SK-N-SH (cell line): ENCODE measurements at regions not wholly inside any gene's neighbourhood (a gene's known extent, or its start where the extent isn't known, plus 50 kb on each side); places are given as distances from the start of the nearest gene placed in this dataset.

Experiments
- CTCF ChIA-PET: fragments of 300-600, 350-600 bp; formaldehyde crosslinking; extraction: SDS; loops from one replicate; lab custom pipeline; 2021; lab: Yijun Ruan, JAX
- POLR2A ChIA-PET: fragments of 350-600 bp; sonication (Branson Sonifier 250); formaldehyde crosslinking; extraction: SDS; loops from one replicate; lab custom pipeline; 2020; ENCODE audit warnings: antibody characterized with exemption, inconsistent platforms; lab: Yijun Ruan, JAX
- DNase-seq: peaks from one replicate; pipeline ENCODE4 v3.0.0; 2012
- H2AFZ ChIP-seq: fragments of 200-600 bp; sonication (generic); 2 replicates; pipeline ENCODE4 v1.8.1; 2016; ENCODE audit warnings: antibody characterized with exemption, mild to moderate bottlenecking, low read depth
- H3F3A ChIP-seq: fragments of 200-600 bp; sonication (generic); replicated peaks from 2 replicates; pipeline ENCODE3; 2016; ENCODE audit warnings: antibody characterized with exemption, mild to moderate bottlenecking; ENCODE audit not compliant: insufficient read depth
- H3K27ac ChIP-seq, 2 experiments: fragments of 200-500 bp in 1 of 2; fragments of 200-600 bp in 1 of 2; sonication (Bioruptor generic) in 1 of 2; sonication (generic), shearing (Covaris generic) in 1 of 2; 2 replicates each; pipeline versions ENCODE4 v1.5.1 to v1.6.1; 2014 to 2016; ENCODE audit warnings: low read depth in 2 of 2, inconsistent platforms in 1 of 2, low read length in 1 of 2, mild to moderate bottlenecking in 1 of 2, mixed read lengths in 1 of 2
- H3K27me3 ChIP-seq: fragments of 200-600 bp; sonication (generic), shearing (Covaris generic); 2 replicates; pipeline ENCODE4 v1.6.1; 2016; ENCODE audit warnings: mixed run types; ENCODE audit not compliant: insufficient read depth
- H3K36me3 ChIP-seq, 2 experiments: fragments of 200-500 bp in 1 of 2; fragments of 200-600 bp in 1 of 2; sonication (Bioruptor generic) in 1 of 2; sonication (generic) in 1 of 2; replicated peaks in 1 of 2; 2 replicates each; pipeline versions ENCODE3 to v1.5.1; 2014 to 2016; ENCODE audit warnings: low read length in 1 of 2, mild to moderate bottlenecking in 1 of 2; ENCODE audit not compliant: insufficient read depth in 2 of 2, control insufficient read depth in 1 of 2
- H3K4me1 ChIP-seq, 2 experiments: fragments of 200-500 bp in 1 of 2; fragments of 200-600 bp in 1 of 2; sonication (Bioruptor generic) in 1 of 2; sonication (generic), shearing (Covaris generic) in 1 of 2; 2 replicates each; pipeline versions ENCODE4 v1.5.1 to v1.6.1; 2014 to 2016; ENCODE audit warnings: low read depth in 1 of 2, low read length in 1 of 2, mixed run types in 1 of 2; ENCODE audit not compliant: insufficient read depth in 2 of 2, control insufficient read depth in 1 of 2
- H3K4me2 ChIP-seq: fragments of 200-600 bp; sonication (generic), shearing (Covaris generic); 2 replicates; pipeline ENCODE4 v1.6.1; 2017; ENCODE audit warnings: mixed run types
- H3K4me3 ChIP-seq, 2 experiments: fragments of 200-500 bp in 1 of 2; fragments of 200-600 bp in 1 of 2; sonication (Bioruptor generic) in 1 of 2; sonication (generic), shearing (Covaris generic) in 1 of 2; 2 replicates each; pipeline versions ENCODE4 v1.5.1 to v1.8.1; 2014 to 2016; ENCODE audit warnings: low read depth in 2 of 2, inconsistent platforms in 1 of 2, low read length in 1 of 2, mild to moderate bottlenecking in 1 of 2, mixed read lengths in 1 of 2, moderate library complexity in 1 of 2
- H3K79me2 ChIP-seq: fragments of 200-600 bp; sonication (generic); 2 replicates; pipeline ENCODE4 v1.8.1; 2017; ENCODE audit warnings: mild to moderate bottlenecking; ENCODE audit not compliant: insufficient read depth
- H3K9ac ChIP-seq: fragments of 200-600 bp; sonication (generic); 2 replicates; pipeline ENCODE4 v1.6.1; 2017; ENCODE audit warnings: mixed run types
- H3K9me2 ChIP-seq: fragments of 200-600 bp; sonication (generic); 2 replicates; pipeline ENCODE4 v1.6.1; 2017; ENCODE audit warnings: mixed run types
- H3K9me3 ChIP-seq: fragments of 200-600 bp; sonication (generic); 2 replicates; pipeline ENCODE4 v1.6.1; 2017; ENCODE audit warnings: mixed run types, mild to moderate bottlenecking, moderate library complexity
- H4K20me1 ChIP-seq: fragments of 200-600 bp; sonication (generic); 2 replicates; pipeline ENCODE4 v1.6.1; 2017; ENCODE audit warnings: mild to moderate bottlenecking, mixed run types; ENCODE audit not compliant: insufficient read depth
- CTCF ChIP-seq: fragments of 200-600 bp; sonication (generic); IDR thresholded peaks from 2 replicates; pipeline ENCODE4 v1.6.1; 2017; ENCODE audit warnings: antibody characterized with exemption, mild to moderate bottlenecking, moderate library complexity
- EP300 ChIP-seq, 2 experiments: IDR thresholded peaks; 2 replicates each; pipeline versions ENCODE4 v1.4.0 to v1.6.1; 2012; ENCODE audit warnings: borderline replicate concordance in 1 of 2, low read depth in 1 of 2, low read length in 1 of 2
- POLR2AphosphoS5 ChIP-seq: IDR thresholded peaks from 2 replicates; pipeline ENCODE4 v1.6.1; 2012; ENCODE audit warnings: low read depth, low read length
- REST ChIP-seq: IDR thresholded peaks from 2 replicates; pipeline ENCODE4 v1.6.1; 2012; ENCODE audit warnings: mild to moderate bottlenecking, low read depth, low read length, moderate library complexity
- SIN3A ChIP-seq: IDR thresholded peaks from 2 replicates; pipeline ENCODE4 v1.6.1; 2012; ENCODE audit warnings: low read depth, mild to moderate bottlenecking, low read length, moderate library complexity, borderline replicate concordance
- WGBS: methylation state at CpG from one replicate; pipeline ENCODE4 v1.1.6; 2017; ENCODE audit warnings: low lambda C conversion rate; 5-methylcytosine and 5-hydroxymethylcytosine counted together

GRCh38 chr9:82363198-82363597 is 374.6 kb downstream of the SPATA31D1 start:
- WGBS: 89% methylated on average over 5 of the region's 5 CpGs

More at GRCh38 chr9:82363198-82363597, 374.6 kb downstream of the SPATA31D1 start:
- CTCF ChIA-PET: no interaction called here
- no peak for TF ChIP-seq REST
- no peak for TF ChIP-seq SIN3A
- no peak for TF ChIP-seq EP300 (IDR thresholded peaks at IDR 0.05; ENCODE audit: borderline replicate concordance in 1 of 2, low read depth in 1 of 2, low read length in 1 of 2)
- TF ChIP-seq POLR2AphosphoS5: no peak
- no peak for TF ChIP-seq CTCF
- TF ChIP-seq, all 33 proteins: peak for 0
- Histone ChIP-seq H3K4me3 (no peak overlapping the region), H3K9ac (no peak overlapping the region), H3K27me3 (no peaks in the 10 kb centered on the region), H3K4me1 (peaks cover 0 to 9% of the 10 kb centered on the region in 2 experiments; a peak in 3 of 4 replicates), H3K27ac (no peak overlapping the region), H3K9me3 (no peaks in the 10 kb centered on the region), H3K4me2 (no peak overlapping the region), H3K36me3 (no peaks in the 10 kb centered on the region), H4K20me1 (no peaks in the 10 kb centered on the region), H3K79me2 (no peaks in the 10 kb centered on the region), H3K9me2 (no peaks in the 10 kb centered on the region), H3F3A (no peaks in the 10 kb centered on the region), H2AFZ (no peak overlapping the region)
- DNase-seq: no peak
- POLR2A ChIA-PET: no interaction called here
